WTC11 (cell line): ENCODE measurements at regions not wholly inside any gene's neighbourhood (a gene's known extent, or its start where the extent isn't known, plus 50 kb on each side); places are given as distances from the start of the nearest gene placed in this dataset.

ENCODE experiments used
- ATF2 ChIP-seq: sonication (generic); formaldehyde crosslinking; IDR thresholded peaks from 2 replicates; pipeline ENCODE4 v1.8.1; 2022; ENCODE audit warnings: low read depth, missing genetic modification reagents, borderline replicate concordance
- CREB1 ChIP-seq: sonication (generic); formaldehyde crosslinking; IDR thresholded peaks from 2 replicates; pipeline ENCODE4 v1.8.0; 2023; ENCODE audit warnings: mild to moderate bottlenecking, missing genetic modification reagents
- CTCF ChIP-seq: fragments of 200-600 bp; IDR thresholded peaks from 2 replicates; pipeline ENCODE4 v1.8.0; 2022; ENCODE audit warnings: antibody characterized with exemption
- E2F4 ChIP-seq: sonication (generic); formaldehyde crosslinking; IDR thresholded peaks from 2 replicates; pipeline ENCODE4 v1.8.1; 2022; ENCODE audit warnings: low read depth, mild to moderate bottlenecking, moderate library complexity, missing genetic modification reagents, borderline replicate concordance
- FOXJ3 ChIP-seq: sonication (generic); formaldehyde crosslinking; IDR thresholded peaks from 2 replicates; pipeline ENCODE4 v1.9.0; 2021; ENCODE audit warnings: missing genetic modification reagents, mild to moderate bottlenecking, borderline replicate concordance
- MAX ChIP-seq: sonication (generic); formaldehyde crosslinking; IDR thresholded peaks from 2 replicates; pipeline ENCODE4 v1.8.0; 2022; ENCODE audit warnings: mild to moderate bottlenecking, missing genetic modification reagents
- MLX ChIP-seq: sonication (generic); formaldehyde crosslinking; IDR thresholded peaks from 2 replicates; pipeline ENCODE4 v1.8.1; 2023; ENCODE audit warnings: mild to moderate bottlenecking, missing genetic modification reagents, moderate library complexity
- SMAD3 ChIP-seq: sonication (generic); formaldehyde crosslinking; IDR thresholded peaks from 2 replicates; pipeline ENCODE4 v1.8.0; 2022; ENCODE audit warnings: missing genetic modification reagents, mild to moderate bottlenecking, borderline replicate concordance
- SP1 ChIP-seq: sonication (generic); formaldehyde crosslinking; conservative IDR thresholded peaks from 2 replicates; pipeline ENCODE4 v1.8.1; 2022; ENCODE audit warnings: missing genetic modification reagents
- TEAD4 ChIP-seq: sonication (generic); formaldehyde crosslinking; IDR thresholded peaks from 2 replicates; pipeline ENCODE4 v1.8.0; 2022; ENCODE audit warnings: mild to moderate bottlenecking, missing genetic modification reagents
- TP53 ChIP-seq: sonication (generic); formaldehyde crosslinking; IDR thresholded peaks from 2 replicates; pipeline ENCODE4 v1.8.1; 2023; ENCODE audit warnings: mild to moderate bottlenecking, missing genetic modification reagents
- USF2 ChIP-seq: sonication (generic); formaldehyde crosslinking; IDR thresholded peaks from 2 replicates; pipeline ENCODE4 v1.8.1; 2023; ENCODE audit warnings: mild to moderate bottlenecking, missing genetic modification reagents, moderate library complexity
- ZBTB43 ChIP-seq: sonication (generic); formaldehyde crosslinking; IDR thresholded peaks from 2 replicates; pipeline ENCODE4 v1.8.1; 2023; ENCODE audit warnings: mild to moderate bottlenecking, missing genetic modification reagents
- ZNF121 ChIP-seq: sonication (generic); formaldehyde crosslinking; IDR thresholded peaks from 2 replicates; pipeline ENCODE4 v1.8.0; 2023; ENCODE audit warnings: missing genetic modification reagents

GRCh38 chr5:89307972-89308371, 425.0 kb upstream of the MEF2C start:
- no peak for TF ChIP-seq CTCF
- TF ChIP-seq USF2: no peak
- TF ChIP-seq ZBTB43 (CRISPR knock-in tag): no peak
- no peak for TF ChIP-seq SP1
- TF ChIP-seq SMAD3 (CRISPR knock-in tag): no peak
- TF ChIP-seq ATF2: no peak
- TF ChIP-seq CREB1 (CRISPR knock-in tag): no peak
- no peak for TF ChIP-seq TP53 (CRISPR knock-in tag)
- no peak for TF ChIP-seq MAX (CRISPR knock-in tag)
- TF ChIP-seq E2F4 (CRISPR knock-in tag): no peak
- TF ChIP-seq FOXJ3 (CRISPR knock-in tag): no peak
- TF ChIP-seq MLX (CRISPR knock-in tag): no peak
- TF ChIP-seq ZNF121 (CRISPR knock-in tag): no peak
- TF ChIP-seq TEAD4 (CRISPR knock-in tag): no peak
